NCI-H1436 treated with DMSO at 0.1 percent for 48 hours (cell line): ENCODE measurements at regions not wholly inside any gene's neighbourhood (a gene's known extent, or its start where the extent isn't known, plus 50 kb on each side); places are given as distances from the start of the nearest gene placed in this dataset.
"Not testable (repeated sequence)": the region's sequence is repeated elsewhere in the genome, so short reads cannot be mapped to it uniquely, and the experiment has no call there.

Source experiments
- DNase-seq: peaks from one replicate; lab custom pipeline; 2025; lab: John Stamatoyannopoulos, UW

GRCh38 chr2:193142467-193142866 is 947.7 kb upstream of the TMEFF2 start:
- DNase-seq, result not testable (repeated sequence)

- no peak for DNase-seq
Measured at GRCh38 chr2:193141998-193142397, 947.3 kb upstream of the TMEFF2 start.

DNA sequence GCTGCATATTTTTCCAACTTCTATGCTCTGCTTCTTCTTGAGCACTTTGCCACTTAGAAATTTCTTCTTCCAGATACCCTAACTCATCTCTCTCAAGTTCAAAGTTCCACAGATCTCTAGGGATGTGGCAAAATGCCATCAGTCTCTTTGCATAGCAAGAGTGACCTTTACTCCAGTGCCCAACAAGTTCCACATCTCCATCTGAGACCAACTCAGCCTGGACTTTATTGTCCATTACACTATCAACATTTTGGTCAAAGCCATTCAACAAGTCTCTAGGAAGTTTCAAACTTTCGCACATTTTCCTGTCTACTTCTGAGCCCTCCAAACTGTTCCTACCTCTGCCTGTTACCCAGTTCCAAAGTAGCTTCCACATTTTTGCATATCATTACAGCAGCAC is 946.2 kb upstream of the TMEFF2 start:
- not testable (repeated sequence) for DNase-seq

DNA sequence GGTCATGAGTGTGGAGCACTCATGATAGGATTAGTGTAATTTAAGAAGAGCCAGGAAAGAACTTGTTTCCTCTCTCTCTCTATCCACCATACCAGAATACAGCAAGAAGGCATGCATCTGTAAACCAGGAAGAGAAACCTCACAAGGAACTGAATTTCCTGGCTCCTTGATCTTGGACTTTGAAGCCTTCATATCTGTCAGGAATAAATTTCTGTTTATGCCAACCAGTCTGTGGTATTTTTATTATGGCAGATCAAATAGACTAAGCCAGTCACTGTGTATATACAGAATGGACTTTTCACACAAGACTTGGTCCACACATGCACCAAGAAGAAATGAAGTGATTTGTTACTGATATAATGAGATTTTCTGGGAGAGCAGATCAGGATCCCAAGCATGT is 930.1 kb upstream of the TMEFF2 start:
- DNase-seq, result no peak

DNA sequence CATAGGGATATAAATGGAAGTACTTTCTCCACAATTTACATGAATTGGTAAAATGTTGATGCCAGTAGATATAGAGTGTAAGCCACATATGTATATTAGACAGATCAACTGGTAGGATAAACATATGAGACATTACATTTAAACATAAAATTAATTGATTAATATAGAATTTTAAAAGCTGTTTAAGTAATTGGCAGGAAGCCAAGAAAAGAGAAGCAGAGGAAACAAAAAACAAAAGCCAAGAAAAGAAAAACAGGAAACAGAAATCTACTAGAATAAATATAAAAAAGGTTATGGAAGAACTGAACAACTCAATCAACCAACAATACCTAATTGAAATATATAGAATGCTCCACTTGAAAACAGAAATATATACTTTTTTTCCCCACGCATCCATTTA is 920.1 kb upstream of the TMEFF2 start:
- no peak for DNase-seq

DNA sequence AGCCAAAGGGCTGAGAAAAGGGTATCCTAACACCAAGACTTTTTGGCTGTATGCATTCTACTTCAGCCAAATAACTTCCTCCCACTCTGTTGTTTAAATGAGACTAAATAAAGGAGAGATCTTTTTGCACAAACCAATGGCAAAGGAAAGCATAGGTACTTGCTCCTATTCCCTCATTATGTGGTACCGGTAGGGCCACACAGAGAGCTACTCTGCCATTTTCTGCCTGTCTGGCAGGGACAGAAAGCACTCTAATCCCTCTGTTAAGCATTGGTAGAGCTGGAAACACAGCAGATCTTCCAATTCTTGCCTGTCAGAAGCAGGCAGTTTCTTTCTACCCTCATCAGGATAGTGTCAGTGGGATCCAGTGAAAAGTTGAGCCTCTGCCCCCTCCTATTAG is 918.3 kb upstream of the TMEFF2 start:
- no peak for DNase-seq

GRCh38 chr2:193103064-193103463 is 908.3 kb upstream of the TMEFF2 start:
- DNase-seq, result no peak

- no peak for DNase-seq
Measured at GRCh38 chr2:193101591-193101990, 906.9 kb upstream of the TMEFF2 start.

- no peak for DNase-seq
Measured at GRCh38 chr2:193088026-193088425, 893.3 kb upstream of the TMEFF2 start.

DNA sequence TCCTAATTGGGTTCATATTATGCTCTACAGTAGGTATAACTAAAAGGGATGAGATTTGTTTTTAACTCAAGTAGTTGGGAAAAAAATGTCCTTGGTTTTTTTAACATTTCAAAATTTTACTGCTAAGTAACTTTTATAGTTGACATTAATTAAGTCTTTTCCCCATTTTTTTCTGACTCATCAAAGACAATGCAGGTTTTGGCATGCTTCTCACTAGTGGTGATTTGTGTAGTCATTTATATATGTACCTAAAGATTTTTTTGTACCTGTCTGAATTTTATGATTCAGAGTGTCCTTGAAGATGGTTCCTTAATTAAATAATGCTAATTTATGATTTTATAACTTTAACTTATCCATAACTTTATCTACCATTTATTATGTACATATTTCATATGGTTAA is 882.3 kb upstream of the TMEFF2 start:
- DNase-seq, result no peak

GRCh38 chr2:193074933-193075332 is 880.2 kb upstream of the TMEFF2 start:
- DNase-seq, result no peak

DNA sequence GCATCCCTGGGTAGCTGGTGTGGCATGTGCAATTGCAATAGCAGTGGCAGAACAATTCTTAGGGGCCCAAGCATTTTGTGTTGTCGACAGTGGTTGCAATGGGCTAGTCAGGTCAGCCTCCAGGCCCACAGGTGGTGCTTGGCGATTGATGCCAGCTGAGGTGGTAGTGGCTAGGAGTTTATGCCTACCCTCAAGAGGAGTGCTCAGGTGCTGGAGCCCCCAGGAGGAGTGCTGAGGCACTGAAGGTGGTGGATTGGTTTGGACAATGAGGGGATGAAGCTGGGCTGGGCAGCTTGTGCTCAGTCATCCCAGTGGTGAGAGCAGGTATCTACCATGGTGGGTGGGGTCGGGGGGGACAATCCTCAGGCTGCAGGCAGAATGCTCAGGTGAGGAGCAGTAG is 877.9 kb upstream of the TMEFF2 start:
- DNase-seq, result no peak

- not testable (repeated sequence) for DNase-seq
Measured at GRCh38 chr2:193025556-193025955, 830.8 kb upstream of the TMEFF2 start.

DNA sequence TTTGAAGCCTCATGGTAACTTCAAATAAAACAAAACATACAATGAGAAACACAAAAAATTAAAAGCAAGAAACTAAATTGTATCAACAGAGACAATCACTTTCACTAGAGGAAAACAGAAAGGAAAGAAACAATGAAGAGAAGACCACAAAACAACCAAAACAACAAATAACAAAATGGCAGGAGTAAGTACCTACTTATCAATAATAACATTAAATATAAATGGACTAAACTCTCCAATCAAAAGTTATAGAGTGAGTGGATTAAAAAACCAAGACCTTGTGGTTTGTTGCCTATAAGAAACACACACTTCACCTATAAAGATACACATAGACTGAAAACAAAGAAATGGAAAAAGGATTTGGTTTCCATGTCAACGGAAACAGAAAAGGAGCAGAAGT is 830.1 kb upstream of the TMEFF2 start:
- DNase-seq, result no peak

DNA sequence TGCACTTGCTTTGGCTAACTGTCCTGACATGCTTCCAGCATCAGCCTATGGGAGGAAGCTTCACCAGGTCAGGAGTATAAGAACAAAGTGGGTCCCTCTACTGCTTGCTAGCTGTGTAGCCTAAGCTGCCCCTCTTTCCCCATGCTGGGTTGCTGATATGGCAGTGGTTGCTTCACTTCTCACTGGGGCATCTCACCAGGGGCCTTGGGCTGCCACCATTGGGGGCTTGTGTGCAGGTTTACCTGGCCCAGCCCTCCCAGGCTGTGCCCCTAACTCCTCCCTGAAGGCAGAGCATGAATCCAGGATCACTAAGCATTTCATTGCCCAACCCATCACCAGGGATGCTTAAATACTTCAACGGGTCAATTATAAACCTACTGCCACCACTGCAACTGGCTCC is 817.1 kb upstream of the TMEFF2 start:
- no peak for DNase-seq

DNA sequence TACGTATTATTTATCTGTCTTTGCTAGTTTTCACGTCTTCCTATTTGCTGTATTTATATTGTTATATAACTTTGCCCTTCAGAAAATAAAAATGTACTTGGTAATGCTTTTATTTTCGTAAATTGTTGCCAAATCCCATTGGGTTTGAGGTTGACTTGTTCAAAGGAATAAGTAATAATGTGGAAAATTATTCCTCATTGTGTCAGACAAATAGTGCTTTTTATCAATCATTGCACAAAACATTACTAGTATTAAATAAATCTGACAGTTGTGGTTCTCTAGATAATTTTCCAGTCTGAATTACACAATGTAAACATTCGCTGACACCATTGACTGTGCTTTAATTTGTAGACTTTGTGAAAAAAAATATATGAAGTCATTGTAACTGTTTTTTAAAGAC is 798.3 kb upstream of the TMEFF2 start:
- DNase-seq, result no peak

DNA sequence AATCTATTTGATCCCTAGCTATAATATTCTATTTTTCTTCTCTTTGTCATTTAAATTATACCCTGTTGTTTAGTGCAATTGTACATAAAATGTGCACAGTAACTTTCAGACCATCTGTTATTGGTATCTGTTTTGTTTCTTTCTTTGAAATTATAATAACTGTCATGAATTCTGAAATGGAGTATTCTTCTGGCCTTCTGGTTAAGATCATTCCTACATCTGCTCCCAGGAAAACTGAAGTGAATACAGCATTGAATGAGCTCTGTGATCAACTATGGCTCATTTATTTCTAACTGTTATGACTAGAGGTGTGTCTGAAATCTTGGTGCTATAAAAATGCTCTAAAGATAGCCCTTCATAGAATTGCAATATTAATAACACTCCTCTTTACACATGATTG is 788.4 kb upstream of the TMEFF2 start:
- no peak for DNase-seq

DNA sequence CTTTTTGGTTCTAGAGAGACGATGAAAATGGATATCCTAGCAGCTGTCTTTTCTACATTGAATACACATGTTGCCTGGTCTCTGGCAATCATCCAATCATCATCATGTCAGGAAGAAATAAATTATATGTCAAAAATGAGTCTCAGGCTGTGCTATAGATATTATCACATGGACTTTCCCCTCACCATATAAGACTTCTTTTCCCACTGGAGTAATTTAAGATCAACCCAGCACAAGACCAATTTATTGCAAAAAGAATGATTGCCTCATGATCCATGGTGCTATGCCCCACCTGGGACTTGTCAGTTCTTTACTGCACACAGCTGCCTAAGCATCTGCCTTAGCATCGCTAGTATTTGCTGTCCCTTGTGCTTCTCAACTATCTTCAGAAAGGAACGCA is 783.7 kb upstream of the TMEFF2 start:
- no peak for DNase-seq

DNA sequence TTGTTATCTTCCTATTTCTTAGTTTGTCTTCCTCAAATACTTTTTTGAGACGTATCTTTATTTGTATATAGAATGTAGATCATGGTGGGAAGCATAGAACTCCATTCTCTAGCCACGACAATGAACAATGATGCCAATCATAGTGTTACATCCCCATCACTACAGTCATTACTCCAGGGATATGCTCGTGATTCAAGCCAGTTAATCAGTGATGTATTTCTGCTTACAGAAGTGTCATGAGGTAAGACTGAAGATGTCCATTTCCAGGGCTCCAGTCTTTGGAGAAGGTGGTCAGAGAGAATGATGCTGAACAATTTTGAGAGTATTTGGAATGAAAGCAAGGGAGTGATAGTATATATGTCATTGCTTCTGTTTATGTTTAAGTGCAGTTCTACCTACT is 777.2 kb upstream of the TMEFF2 start:
- no peak for DNase-seq

- DNase-seq, result no peak
Measured at GRCh38 chr2:192969055-192969454, 774.3 kb upstream of the TMEFF2 start.

GRCh38 chr2:192960945-192961344 is 766.2 kb upstream of the TMEFF2 start:
- no peak for DNase-seq

DNA sequence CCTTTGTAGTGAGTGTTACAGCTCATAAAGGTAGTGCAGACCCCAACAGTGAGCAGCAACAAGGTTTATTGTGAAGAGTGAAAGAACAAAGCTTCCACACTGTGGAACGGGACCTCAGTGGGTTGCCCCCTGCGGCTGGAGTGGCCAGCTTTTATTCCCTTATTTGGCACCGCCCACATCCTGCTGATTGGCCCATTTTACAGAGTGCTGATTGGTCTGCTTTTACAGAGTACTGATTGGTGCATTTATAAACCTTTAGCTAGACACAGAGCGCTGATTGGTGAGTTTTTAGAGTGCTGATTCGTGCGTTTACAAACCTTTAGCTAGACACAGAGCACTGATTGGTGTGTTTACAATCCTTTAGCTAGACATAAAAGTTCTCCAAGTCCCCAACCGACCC is 763.9 kb upstream of the TMEFF2 start:
- DNase-seq, result not testable (repeated sequence)

DNA sequence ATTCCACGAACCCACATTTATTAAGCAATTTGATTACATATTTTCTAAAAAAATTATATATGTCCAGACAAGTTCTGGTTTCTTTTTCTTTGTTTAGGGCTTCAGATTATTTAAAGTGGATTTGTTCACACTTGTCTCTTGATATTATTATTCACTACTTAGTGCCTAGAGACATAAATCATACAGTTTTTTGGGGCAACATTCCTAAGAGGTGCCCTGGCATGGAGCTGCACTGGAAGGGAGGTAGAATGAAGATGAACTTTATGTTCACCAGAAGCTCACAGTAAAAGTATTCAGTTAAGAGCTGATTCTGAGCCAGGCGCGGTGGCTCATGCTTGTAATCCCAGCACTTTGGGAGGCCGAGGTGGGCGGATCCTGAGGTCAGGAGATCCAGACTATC is 762.7 kb upstream of the TMEFF2 start:
- DNase-seq, result no peak

GRCh38 chr2:192953116-192953515 is 758.4 kb upstream of the TMEFF2 start:
- no peak for DNase-seq

GRCh38 chr2:192952245-192952644 is 757.5 kb upstream of the TMEFF2 start:
- DNase-seq, result no peak
